ENCODE measurements at regions not wholly inside any gene's neighbourhood (a gene's known extent, or its start where the extent isn't known, plus 50 kb on each side); places are given as distances from the start of the nearest gene placed in this dataset.

DNA sequence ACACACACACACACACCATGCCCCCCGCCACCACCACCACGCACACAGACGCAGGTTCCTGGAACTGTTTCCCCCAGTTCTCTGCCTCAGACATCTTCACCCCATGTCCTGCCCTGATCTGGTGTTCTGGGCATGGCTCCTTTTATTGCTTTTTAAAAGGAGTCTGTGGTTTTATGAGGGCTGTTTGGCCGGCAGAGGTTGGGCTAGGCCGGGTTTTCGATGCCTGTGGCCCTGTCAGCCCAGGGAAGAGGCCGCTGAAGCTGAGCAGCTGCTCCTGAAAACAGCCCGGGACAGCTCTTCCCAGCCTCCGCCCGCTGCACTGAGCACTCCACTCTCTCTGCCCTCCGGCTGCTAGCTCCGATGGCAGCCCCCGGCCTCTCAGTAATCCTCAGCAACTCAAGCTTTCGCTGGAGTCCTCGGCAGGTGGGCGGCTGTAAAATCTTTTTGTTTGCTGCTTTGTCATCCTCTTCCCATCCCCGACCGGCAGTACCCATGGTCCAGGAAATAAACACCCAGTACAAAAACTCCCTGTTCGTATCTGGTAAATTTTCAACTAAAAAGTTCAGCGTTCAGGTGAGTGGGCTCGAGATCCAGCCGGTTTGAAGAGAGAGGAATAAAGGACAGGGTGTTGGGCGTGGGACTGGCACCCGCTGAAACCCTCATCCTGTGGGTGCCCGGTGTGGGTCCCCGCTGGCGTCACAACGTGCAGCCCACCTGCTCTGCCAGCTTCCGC, 103.0 kb upstream of the ERCC6L2 start:
- TF ChIP-seq, protein P1, sequence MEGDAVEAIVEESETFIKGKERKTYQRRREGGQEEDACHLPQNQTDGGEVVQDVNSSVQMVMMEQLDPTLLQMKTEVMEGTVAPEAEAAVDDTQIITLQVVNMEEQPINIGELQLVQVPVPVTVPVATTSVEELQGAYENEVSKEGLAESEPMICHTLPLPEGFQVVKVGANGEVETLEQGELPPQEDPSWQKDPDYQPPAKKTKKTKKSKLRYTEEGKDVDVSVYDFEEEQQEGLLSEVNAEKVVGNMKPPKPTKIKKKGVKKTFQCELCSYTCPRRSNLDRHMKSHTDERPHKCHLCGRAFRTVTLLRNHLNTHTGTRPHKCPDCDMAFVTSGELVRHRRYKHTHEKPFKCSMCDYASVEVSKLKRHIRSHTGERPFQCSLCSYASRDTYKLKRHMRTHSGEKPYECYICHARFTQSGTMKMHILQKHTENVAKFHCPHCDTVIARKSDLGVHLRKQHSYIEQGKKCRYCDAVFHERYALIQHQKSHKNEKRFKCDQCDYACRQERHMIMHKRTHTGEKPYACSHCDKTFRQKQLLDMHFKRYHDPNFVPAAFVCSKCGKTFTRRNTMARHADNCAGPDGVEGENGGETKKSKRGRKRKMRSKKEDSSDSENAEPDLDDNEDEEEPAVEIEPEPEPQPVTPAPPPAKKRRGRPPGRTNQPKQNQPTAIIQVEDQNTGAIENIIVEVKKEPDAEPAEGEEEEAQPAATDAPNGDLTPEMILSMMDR (IDR thresholded peaks at IDR 0.05): peak in 2 of 6 experiments; percentile 7 to 23
- TF ChIP-seq POLR2A (IDR thresholded peaks at IDR 0.05): no peak
